Stimulated activated CD4-positive, alpha-beta T cell treated with anti-CD3 and anti-CD28 coated beads, Interleukin-4, amount 100 ng/mL, for 4 hours (primary cell): ENCODE measurements at regions not wholly inside any gene's neighbourhood (a gene's known extent, or its start where the extent isn't known, plus 50 kb on each side); places are given as distances from the start of the nearest gene placed in this dataset.

Experiments used
- DNase-seq, 2 experiments: peaks; one replicate each; pipeline ENCODE4 v3.0.0-alpha.2; 2020

DNA sequence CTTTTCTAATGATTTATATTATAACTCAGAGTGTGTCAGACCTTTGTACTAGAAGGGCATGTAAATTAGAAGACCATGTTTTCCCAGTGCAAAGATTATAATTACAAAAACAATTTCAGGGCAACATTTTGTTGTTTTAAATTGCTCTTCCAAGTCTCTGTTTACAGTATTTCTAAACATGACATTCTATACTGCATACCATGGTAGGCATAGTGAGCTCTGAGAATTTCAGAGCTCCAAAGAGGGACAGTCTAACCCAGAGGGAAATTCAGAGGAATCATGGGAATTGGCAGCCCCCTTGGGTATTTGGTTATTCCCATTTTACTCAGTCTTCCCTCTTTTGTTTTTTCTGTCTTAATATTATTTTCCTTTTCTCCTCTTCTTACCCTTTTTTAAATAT is 361.5 kb upstream of the SEMA6D start:
- no peak for DNase-seq

DNA sequence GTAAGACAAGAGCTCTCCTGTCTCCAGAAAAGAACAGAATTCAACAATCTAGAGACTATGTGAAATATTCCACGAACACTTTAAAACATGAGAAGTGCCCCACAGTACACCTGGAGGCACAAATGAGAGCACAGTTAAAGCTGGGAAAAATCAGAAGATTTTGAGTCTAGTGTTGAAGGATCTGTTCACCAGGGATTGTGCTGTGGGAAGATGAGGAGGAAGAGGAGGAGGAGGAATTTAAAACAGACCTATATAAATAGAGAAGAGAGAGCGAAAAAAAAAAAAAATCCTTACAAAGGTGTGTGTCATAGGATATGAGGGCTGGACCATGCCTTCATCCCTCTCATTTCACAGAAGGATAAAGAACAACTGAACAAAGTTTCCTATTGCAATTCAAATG is 361.0 kb upstream of the SEMA6D start:
- no peak for DNase-seq

DNA sequence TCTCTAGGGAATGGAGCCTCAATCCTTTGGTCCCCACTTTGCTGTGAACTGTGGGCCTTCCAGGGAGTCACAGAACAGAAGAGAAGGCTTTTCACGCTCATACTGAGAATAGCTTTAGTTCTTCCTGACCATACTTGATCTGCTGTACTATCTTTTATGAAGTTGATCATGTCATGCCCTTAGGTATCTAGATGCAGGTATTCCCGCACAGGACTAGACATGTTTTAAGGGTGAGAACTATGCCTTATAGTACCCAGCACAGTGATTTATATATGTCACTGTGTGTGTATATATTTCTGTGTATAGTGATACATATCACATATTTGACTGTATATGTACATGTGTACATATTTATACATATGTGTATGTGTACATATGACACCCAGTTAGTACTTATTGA is 358.4 kb upstream of the SEMA6D start:
- DNase-seq: no peak

DNA sequence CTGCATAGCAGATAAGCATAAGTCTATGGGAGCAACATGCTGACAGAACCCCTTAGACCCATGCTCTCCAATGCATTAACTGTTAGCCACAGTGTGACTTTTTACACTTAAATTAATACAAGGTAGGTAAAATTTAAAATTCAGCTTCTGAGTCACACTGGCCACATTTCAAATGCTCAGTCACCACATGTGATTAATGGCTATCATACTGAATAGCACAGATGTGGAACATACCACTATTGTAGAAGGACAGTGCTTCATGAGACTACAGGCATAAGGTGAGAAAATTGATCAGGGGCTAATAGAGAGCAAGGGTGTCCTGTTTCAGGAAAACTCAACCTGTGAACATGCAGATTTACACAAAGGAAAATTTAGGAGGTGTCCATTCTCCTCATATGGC is 357.0 kb upstream of the SEMA6D start:
- DNase-seq: no peak

DNA sequence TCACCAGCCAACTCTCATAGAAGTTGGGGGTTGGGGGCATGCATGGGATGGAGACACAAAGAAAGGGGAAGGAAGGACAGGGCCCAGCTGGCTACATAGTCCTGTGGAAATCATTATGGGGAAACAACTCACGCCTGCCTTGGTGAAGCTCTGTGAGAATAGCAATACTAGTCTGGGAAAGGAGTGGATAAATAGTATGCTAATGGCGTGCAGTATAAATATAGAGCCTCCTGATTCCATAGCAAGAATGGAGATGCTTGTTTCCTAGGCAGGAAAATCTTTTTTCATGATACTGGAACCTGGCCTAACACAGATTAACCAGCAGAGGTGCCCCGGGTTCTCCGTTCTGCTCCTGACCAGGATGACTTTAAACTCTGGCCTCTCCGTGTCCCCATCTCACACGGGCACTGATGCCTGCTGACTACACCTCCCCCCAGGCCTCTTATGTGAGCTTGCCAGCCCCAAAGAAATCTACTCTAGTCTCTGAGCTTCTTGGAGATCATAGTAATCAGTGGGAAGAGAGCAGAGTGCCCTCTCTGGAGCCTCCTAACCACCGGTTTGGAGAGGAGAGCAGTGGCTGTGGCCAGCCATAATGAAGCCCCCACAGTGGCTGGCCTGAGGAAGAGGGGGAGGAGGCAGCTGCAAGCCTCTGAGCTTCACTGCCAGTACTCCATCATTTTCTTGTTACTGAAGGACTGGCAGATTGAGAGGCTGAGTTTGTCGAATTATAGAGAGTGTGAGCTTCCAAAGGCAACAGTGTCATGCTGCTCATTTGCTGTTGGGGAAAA is 355.0 kb upstream of the SEMA6D start:
- no peak for DNase-seq

DNA sequence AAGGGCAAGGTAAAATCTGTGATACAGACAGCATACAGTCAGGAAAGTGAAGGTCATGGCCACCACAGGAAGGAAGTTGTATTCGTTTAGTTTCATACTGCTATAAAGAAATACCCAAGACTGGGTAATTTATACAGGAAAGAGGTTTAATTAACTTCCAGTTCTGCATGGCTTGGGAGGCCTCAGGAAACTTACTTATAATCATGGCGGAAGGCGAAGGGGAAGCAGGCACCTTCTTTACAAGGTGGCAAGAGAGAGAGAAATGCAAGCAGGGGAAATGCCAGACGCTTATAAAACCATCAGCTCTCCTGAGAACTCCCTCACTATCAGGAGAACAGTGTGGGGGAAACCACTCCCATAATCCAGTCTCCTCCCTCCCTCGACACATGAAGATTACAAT is 353.7 kb upstream of the SEMA6D start:
- no peak for DNase-seq

DNA sequence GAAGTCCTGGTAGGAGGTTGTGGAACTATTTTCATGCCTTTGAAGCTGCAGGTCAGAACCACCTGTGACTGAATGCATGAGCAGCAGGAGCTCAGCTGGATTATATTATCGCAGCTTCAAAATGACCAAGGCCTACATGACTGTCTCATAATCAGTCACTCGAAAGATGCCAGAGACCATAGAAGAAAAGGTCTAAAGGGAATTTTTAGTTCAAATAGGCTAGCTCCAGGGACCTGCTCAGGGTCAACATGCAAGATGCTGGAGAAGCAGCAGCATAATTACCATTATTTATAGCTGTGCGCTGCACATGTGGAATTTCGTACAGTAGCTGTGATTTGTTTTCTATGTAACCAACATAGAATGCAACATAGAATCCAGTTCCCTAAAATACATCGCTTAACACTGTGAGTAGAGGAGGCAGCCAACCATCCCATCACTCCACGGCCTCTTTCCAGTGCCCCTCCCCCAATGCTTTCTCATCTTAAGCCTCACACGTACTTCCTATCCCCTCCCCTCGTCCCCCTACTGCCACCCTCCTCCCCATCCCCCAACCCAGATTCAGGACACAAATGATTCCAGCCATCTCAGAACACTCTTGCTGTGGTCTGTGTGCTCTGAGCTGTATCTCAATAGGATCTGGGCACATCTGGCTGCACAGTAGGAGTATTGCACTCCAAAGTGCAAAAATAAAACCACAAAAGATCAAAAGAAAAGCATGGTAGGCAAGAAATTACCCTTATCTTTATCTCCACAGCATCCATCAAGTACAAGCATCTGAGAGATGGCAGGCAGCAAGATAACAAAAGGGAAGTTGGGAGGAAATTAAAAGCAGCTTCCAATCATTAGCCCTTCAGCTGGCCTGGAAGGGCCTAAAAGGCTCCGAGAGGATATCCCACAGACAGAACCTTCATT is 352.8 kb upstream of the SEMA6D start:
- DNase-seq: no peak

DNA sequence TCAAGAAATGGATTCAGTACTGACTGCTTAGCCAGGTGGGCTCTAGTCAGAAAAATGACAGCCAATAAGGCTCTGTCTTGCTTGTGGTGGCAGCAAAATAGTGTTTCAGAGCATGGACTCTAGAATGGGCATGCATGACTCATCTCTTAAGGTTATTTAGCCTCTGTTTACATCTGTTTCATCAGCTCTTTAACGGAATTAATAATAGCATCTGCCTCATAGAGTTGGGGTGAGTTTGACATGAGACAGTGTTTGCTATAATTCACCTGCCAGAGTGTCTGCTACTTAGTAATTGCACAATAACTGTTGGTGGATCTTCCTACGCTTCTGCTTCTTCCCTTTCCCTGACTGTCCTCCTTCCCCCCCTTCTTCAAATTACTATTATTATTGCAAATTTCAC is 350.4 kb upstream of the SEMA6D start:
- DNase-seq: no peak

DNA sequence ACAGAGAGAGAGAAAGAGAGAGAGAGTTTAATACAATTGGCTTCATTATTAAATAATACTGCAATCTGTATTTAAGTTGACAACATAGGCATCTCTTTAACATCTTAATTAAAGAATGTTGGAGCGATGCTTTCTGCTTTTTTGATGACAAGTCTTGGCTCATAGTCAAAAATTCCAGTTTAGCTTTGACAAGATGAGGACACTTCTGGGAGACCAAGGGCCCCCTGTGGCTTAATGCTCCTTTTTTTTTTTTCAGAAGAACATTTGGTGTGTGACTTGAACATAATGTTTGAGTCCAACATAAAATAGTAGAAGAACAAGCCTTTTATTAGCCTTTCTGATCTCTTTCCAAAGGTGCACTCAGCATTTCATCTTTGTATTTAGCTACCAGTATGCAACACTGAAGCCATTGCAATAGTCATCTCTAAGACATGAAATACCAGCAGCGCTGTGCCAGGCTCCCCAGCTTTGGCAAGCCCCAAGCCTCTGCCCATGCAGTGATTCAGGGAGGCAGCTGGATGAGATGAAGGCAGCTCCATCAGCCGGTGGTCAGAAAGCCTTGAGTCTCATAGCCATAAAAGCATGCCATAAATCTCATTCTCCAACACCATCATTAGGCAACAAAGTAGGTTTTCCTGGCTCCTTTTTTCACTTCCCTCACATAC is 349.4 kb upstream of the SEMA6D start:
- no peak for DNase-seq

DNA sequence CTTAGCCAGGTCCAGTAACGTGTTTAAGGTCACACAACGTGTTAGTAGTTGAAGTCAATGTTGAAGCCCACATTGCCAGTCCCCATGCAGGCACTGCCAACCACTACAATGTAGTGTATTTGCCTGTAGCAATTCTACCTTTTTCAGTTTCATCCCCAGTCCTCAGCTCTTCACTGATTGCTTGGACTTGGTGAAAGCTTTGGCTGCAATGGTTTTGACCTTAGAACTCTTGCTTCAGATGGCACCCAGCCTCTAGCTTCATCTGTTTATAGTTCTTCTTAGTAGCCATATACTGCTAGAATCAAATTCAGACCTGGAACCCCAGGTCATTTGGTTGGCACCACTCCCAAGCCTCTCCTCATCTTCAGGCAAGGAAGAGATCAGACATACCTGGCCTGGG is 345.4 kb upstream of the SEMA6D start:
- DNase-seq: no peak

DNA sequence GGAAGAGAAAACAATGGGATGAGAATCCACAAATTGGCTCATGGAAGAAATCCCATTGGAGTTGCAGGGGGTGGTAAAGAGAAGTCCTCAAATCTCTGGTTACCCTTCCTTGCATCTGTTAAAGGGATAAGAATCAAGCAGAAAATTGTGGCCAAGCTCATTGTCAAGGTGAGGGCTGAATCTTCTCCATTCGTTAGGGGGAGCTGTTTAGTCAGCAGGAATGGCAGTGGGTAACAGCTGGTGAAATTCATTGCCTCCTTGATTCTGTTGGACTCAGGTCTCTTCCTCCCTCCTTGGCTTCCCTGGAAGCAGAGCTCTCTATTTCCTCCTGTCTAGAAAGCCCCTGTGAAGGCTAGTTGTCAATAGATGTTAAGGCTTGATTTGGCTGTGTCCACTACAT is 343.1 kb upstream of the SEMA6D start:
- DNase-seq: no peak

DNA sequence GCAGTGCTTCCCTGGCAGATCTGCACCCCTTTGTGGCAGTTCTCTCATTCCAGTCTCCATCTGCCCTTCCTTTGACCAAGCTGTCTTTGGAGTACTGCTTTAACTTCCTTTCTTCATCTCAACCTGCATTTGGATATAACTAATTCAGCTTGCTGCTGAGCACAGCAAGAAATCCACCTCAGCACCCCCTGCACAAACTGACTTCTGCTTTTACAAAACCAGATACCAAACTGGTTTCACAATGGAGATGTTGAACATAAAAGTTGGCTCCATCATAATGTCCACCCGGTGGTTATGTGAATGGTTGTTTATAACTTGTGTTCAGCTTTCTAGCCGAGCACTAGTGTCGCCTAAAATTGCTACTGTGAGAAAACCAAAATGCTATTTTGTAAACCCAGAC is 341.1 kb upstream of the SEMA6D start:
- no peak for DNase-seq

DNA sequence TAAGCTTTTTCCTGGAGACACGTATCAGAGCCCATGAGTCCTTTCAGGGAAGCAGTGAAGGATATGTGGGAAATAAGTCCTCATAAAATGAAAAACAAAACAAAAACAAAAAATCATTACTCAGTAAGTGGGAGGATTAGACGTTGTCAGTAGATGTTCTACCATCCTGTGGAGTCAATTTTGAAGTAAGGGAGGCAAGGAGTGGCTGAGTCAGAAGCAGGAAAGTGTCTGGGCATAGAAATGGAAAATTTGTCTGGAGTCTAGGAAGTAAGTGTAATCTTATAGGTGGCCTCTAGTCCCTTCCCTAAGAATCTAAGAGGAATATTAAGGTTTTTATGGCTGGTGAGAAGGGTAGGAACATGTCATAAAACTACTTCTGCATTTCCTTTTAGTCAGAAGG is 339.8 kb upstream of the SEMA6D start:
- no peak for DNase-seq

DNA sequence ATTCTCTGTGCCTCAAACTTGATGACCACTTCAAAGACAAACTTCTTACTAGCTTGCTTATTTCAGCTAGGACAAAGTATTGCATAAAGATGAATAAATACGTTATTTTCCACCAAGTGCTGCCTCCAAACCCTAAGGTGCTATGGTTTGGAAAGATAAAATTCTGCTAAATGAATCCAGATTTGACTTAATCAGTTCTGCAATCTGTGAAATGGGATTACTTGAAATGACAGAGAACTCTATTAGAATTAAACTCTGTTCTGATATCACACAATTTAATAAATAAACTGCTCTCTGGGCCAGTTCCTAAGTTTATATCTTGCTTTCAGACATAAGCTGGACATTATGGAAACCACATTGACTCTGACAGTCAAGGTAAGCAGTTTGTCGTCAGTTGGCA is 338.8 kb upstream of the SEMA6D start:
- no peak for DNase-seq

DNA sequence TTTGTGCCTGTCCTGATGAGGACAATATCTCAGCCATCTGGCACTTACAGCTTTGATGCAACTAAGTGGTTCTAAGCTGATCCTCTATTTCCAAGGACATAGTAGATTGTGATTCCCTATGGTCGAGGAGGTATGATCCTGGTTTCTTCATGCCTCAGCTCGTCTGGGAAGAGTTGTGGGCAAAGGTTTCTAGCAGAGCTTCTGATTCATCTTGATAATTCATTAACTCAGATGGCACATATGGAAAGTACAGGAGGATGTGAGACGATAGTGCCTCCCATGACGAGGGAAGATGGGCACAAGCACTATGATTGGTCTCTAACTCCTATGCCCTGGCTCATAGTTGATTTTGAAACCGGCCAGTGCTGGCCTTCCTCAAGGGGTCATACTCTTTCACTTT is 334.2 kb upstream of the SEMA6D start:
- no peak for DNase-seq

DNA sequence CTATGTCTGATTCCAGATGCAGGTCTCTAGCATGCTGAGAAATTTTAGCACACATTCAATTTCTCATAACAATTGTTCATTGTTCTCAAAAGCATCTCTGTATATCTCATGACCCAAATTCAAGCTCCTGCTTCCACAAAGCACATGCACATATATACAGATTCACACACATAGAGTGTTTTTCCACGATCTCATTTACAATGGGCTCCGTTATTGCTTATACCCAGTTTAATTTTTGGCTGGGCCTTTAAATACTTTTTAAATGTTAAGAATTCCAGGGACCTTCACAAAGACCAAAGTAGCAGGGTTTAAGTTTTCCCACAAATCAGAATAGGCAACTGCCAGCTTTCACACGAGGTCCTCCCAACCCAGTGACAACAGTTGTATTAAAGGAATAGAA is 333.5 kb upstream of the SEMA6D start:
- no peak for DNase-seq

DNA sequence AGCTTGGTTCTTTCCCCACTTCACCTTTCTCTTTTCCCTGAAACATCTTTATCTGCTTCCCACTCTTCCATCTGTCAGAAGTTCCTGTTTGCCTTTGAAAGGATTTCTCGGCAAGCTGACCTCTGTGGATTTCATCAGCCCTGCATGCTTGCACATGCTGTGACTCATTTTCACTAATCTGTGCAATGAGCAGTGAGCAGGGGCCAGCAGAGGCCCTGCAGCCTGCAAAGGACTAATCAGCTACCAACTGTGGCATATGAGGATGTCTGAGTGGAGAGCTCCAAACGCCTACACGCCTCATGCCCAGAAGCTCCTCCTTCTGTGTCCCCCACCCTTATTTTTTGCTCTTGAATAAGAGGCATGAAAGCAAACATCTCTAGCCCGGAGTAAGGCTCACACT is 333.0 kb upstream of the SEMA6D start:
- DNase-seq: no peak

DNA sequence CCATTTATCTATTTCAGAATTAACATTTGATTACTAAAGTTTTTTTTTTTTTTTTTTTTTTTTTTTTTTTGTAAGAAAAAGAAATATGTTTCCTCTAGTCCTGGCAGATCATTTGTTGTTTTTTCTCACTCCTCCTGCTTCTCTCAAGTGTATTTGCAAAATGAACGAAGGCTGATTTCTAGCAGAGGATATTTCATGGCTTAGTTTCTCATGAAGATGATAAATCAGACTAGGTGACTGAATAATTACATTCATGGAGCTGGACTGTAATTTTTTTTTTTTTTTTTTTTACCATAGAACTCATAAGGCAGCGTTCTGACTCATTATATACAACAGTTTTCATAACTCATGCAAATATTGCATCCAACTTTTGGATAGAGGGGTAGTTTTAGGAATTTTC is 332.5 kb upstream of the SEMA6D start:
- DNase-seq: no peak

DNA sequence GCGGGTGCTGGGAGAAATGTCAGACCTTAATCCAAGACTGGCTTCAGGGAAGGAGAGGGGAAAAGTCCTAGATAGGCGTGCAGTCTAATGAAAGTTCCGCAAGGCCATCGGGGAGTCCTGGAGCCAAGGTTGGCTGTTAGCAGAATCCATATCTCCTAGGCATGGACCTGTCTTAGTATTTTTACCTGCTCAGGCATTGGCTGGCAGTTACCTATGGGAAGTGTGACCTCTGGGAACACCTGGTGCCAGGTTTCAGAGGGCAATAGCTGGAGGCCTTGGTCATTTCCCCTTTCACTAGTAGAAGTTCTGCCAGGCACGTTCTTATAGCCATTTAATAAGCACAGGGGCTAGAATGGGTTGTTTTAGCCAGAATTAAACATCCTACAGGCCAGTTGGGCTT is 330.8 kb upstream of the SEMA6D start:
- DNase-seq: no peak

DNA sequence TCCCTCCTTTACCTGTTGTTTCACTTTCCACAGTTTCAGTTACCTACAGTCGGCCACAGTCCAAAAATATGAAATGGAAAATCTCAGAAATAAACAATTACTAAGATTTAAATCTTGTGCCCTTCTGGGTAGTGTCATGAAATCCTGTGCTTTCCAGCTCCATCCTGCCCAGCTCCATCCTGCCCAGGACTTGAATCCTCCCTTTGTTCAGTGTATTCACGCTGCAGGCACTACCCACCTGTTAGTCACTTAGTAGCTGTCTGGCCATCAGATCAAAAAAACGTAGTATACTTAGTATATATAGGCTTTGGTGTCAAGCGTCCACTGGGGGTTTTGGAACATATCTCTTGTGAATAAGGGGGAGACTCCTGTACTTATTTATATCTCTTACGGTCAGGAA is 329.0 kb upstream of the SEMA6D start:
- DNase-seq: no peak

DNA sequence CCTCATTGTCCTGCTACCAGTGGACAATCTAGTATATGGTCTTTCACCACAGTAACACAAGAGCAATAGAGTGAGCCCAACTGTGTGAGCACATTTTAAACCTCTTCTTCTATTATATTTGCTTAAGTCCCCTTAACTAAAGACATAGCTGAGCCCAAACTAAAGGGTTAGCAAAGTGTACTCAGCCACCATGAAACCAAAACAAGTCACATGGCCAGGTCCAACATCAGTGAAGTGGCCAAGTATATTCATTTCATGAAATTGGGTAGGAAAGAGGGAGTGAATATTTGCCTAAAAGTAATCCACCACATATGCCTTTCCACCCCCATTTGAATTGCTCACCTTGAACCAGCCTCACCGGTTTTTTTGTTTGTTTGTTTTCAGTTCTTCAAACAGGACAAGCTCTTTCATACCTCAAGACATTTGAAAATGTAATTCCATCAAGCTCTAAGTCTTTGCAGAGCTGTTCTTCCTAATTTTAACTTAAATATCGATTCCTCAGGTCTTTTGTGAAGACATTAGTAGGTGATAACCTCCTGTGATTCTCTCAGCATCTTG is 327.0 kb upstream of the SEMA6D start:
- DNase-seq: no peak

DNA sequence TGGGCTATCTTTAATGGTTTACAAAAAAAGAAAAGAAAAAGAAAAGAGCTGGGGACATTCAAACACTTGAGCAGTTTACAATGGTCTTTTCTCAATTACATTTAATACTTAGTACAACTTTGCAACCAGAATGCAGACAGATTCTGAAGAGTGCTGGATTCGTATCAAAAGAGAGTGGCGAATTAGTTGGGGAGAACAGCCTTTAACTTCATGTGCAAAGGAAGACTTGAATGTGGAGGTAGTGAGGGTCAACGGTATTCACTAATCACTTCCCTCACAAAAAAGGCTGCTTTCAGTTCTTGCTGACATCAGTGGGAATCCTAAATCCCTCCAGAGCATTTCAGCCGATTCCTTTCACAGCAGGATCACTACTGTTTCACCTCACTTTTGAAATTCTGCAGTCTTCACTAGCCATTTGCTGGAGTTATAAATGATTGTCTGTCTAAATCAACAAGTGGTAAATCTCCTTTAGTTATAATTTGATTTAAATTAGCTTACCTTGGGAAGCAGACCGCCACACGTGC is 323.0 kb upstream of the SEMA6D start:
- DNase-seq: no peak

DNA sequence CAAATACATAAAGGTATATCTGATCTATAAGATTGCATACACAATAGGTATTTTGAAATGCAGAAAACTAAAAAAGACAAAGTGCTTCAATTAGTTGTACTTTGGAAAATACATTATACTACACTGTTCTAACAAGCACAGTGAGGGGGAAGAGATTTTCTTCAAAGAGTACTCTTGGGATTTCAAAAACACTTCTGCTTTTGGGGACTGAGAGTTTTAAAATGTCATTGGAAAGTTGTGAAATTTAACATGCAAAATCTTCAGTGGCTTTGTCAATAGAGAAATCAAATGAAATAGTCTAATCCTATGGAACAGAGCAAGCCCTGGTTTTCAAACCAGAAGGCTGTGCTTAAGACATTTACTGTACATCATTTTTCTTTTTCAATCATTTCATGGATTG is 322.2 kb upstream of the SEMA6D start:
- no peak for DNase-seq
